ENCODE measurements at regions not wholly inside any gene's neighbourhood (a gene's known extent, or its start where the extent isn't known, plus 50 kb on each side); places are given as distances from the start of the nearest gene placed in this dataset.

- TF ChIP-seq MAX (IDR thresholded peaks at IDR 0.05; ENCODE audit: low read depth, low read length) (no peak), POLR2A (IDR thresholded peaks at IDR 0.05; ENCODE audit: extremely low read depth, insufficient read length) (no peak), MYC (IDR thresholded peaks at IDR 0.05; ENCODE audit: low read depth, low read length) (no peak), CTCF (IDR thresholded peaks at IDR 0.05; ENCODE audit: low read depth, low read length) (no peak)
- H3K4me3 ChIP-seq (ENCODE audit: low read depth, low read length): no peak overlapping the region
- DNase-seq (ENCODE audit: low read depth): no peak
These were observed 262.9 kb downstream of the DIRAS2 start for GRCh38 chr9:90379771-90380170.

DNA sequence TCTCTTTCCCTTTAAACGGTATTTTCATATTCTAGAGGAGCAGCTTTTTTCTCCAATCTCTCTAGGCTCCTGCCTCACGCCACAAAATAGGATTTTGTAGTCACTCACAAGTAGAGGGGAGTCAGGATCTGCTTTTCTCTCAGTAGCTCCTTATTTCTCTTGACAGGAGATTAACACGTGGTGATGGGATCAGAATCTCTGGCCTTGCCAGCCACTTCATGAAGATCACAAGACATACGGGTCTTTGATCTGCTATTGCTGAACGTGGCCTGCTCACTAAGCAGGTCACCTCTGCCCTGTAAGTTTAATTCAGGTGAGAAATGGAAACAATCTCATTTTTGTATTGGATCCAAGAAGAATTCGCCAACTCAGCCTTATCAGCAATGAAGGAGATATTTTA, 257.5 kb downstream of the DIRAS2 start:
- no peak for DNase-seq (ENCODE audit: low read depth)
- no peak for TF ChIP-seq POLR2A (IDR thresholded peaks at IDR 0.05; ENCODE audit: extremely low read depth, insufficient read length)
- TF ChIP-seq CTCF (IDR thresholded peaks at IDR 0.05; ENCODE audit: low read depth, low read length): no peak
- H3K4me3 ChIP-seq (ENCODE audit: low read depth, low read length): no peak overlapping the region

- TF ChIP-seq MAX (IDR thresholded peaks at IDR 0.05; ENCODE audit: low read depth, low read length) (no peak), MYC (IDR thresholded peaks at IDR 0.05; ENCODE audit: low read depth, low read length) (no peak), CTCF (IDR thresholded peaks at IDR 0.05; ENCODE audit: low read depth, low read length) (no peak), POLR2A (IDR thresholded peaks at IDR 0.05; ENCODE audit: extremely low read depth, insufficient read length) (no peak)
- H3K4me3 ChIP-seq (ENCODE audit: low read depth, low read length): no peak overlapping the region
- DNase-seq (ENCODE audit: low read depth): no peak
These were observed 249.1 kb downstream of the DIRAS2 start for GRCh38 chr9:90393365-90394152.

DNA sequence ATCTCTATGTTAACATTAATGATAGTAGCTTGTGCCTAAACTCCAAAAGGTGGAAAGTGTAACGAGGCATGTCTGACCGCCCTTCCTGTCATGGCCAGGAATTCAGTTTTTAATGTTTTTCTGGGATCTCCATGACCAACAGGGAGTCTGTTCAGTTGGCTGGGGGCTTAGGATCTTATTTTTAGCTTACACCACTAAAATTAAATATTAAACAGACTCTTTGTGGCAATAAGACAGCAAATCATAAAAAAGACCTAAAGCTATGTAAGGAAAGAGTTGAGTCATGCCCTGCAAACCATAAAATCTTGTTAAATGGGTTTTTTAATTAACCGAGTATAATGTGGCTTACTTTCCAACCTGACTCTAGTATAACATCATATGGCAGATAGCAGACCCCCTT, 247.8 kb downstream of the DIRAS2 start:
- TF ChIP-seq POLR2A (IDR thresholded peaks at IDR 0.05; ENCODE audit: extremely low read depth, insufficient read length) (no peak), CTCF (IDR thresholded peaks at IDR 0.05; ENCODE audit: low read depth, low read length) (no peak), MYC (IDR thresholded peaks at IDR 0.05; ENCODE audit: low read depth, low read length) (no peak), MAX (IDR thresholded peaks at IDR 0.05; ENCODE audit: low read depth, low read length) (no peak)
- H3K4me3 ChIP-seq (ENCODE audit: low read depth, low read length): no peak overlapping the region
- no peak for DNase-seq (ENCODE audit: low read depth)

GRCh38 chr9:90400091-90400490, 242.5 kb downstream of the DIRAS2 start:
- TF ChIP-seq POLR2A (IDR thresholded peaks at IDR 0.05; ENCODE audit: extremely low read depth, insufficient read length): no peak
- no peak for TF ChIP-seq MAX (IDR thresholded peaks at IDR 0.05; ENCODE audit: low read depth, low read length)
- no peak for DNase-seq (ENCODE audit: low read depth)
- H3K4me3 ChIP-seq (ENCODE audit: low read depth, low read length): no peak overlapping the region

GRCh38 chr9:90408659-90409058, 234.0 kb downstream of the DIRAS2 start:
- no peak for DNase-seq (ENCODE audit: low read depth)
- TF ChIP-seq MYC (IDR thresholded peaks at IDR 0.05; ENCODE audit: low read depth, low read length) (no peak), CTCF (IDR thresholded peaks at IDR 0.05; ENCODE audit: low read depth, low read length) (no peak), MAX (IDR thresholded peaks at IDR 0.05; ENCODE audit: low read depth, low read length) (no peak), POLR2A (IDR thresholded peaks at IDR 0.05; ENCODE audit: extremely low read depth, insufficient read length) (no peak)
- H3K4me3 ChIP-seq (ENCODE audit: low read depth, low read length): no peak overlapping the region
